ENCODE measurements at regions not wholly inside any gene's neighbourhood (a gene's known extent, or its start where the extent isn't known, plus 50 kb on each side); places are given as distances from the start of the nearest gene placed in this dataset.
A peak's percentile ranks its signal among the peaks of the same experiment; 100 is the strongest.

DNA sequence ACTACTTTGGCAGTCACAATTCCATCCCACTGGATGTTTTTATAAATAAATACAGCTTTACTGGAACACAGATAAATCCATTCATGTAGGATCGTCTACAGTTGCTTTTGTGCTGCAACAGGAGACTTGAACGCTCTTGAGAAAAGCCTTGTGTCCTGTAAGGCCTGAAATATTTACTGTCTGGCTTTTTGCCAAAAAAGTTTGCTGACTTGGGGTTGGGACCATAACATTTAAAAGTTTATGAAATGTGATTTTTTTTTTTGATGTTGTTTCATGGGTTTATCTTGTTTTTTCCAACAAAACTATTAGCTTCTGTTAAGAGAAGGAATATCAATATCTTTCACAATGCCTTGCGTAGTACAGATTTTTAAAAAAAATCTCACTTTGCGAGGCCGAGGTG is 71.1 kb upstream of the MINDY3 start:
- TF ChIP-seq GATA2 (IDR thresholded peaks at IDR 0.05; ENCODE audit: low read depth, low read length) (no peak), GATA3 (IDR thresholded peaks at IDR 0.05; ENCODE audit: low read depth, low read length) (no peak)

DNA sequence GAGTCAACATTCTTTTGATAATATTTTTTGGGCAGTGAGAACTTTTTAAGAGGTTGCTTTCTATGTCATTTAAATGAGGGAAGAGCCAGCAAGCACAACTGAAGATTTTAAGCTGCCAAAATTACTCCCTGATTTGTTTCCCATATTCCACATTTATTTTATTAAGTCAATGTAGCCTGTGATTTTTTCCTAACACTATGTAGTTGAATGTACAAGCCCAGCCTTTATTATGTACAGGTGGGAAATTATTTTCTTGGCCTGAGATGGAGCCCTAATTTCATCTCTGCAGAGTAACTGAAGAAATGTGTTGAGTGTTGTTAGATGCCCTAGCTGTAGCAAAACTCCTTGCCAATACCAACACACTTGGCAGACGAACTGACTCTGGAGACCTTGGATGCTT is 83.1 kb upstream of the MINDY3 start:
- TF ChIP-seq GATA3 (IDR thresholded peaks at IDR 0.05; ENCODE audit: low read depth, low read length), result no peak
- TF ChIP-seq GATA2 (IDR thresholded peaks at IDR 0.05; ENCODE audit: low read depth, low read length), result no peak

DNA sequence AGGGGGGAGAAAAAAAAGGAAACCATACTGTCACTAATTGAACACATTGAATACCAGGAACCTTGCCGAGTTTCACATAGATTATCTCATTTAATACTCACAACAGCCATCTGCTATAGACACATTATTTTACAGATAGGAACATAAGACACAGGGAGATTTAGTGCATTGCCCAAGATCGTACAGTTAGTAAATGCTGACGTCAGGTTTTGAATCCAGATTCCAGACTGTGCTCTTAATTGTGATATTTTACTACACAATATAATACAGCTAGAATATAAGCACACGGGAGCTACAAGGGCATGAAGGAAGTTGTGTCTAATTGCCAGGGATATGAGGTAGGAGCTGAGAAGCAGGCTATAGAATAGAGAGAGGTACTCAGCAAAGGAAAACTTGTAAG is 93.9 kb upstream of the MINDY3 start:
- no peak for TF ChIP-seq GATA3 (IDR thresholded peaks at IDR 0.05; ENCODE audit: low read depth, low read length)
- TF ChIP-seq GATA2 (IDR thresholded peaks at IDR 0.05; ENCODE audit: low read depth, low read length), result no peak

DNA sequence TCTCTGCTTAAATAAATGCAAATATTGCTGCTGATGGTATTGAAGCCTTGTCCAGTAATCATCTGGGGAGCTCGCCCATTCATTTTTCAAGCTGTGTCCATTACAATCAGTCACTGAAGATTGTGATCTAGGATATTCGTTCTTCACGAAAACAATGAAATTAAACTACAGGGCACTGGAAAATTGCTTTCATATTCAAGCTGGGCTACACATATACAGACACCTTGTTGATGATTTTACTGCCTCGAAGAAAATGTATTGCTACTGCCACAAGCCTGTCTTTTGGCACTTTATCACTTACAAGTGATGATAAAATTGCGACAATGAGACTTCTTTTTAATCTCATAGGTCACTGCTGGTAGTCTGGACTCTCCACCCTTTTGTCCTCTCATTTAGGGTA is 100.0 kb upstream of the MINDY3 start:
- no peak; the same call in 1 of the 2 replicates for TF ChIP-seq GATA3 (IDR thresholded peaks at IDR 0.05; ENCODE audit: low read depth, low read length)
- peak; percentile 49; the same call in 1 of the 2 replicates for TF ChIP-seq GATA2 (IDR thresholded peaks at IDR 0.05; ENCODE audit: low read depth, low read length)

DNA sequence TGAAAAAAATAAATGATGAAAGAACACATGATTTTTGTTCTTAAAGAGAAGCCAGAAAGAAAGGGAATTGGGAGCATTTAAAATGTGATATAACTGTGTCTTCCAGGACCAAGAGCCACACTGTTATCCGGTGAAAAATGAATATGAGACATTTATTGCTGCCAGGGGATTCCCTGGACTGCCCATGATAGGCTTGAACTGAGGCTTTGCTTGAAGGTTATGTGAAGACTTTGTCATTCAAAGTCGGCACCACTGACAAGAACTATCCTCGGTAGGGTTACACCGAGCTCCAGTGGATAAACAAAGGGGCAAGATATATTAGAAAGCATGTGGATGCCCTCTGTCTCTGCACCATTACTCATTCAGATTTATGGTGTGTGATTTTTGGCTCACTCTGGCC is 125.4 kb upstream of the MINDY3 start:
- TF ChIP-seq GATA3 (IDR thresholded peaks at IDR 0.05; ENCODE audit: low read depth, low read length), result no peak

DNA sequence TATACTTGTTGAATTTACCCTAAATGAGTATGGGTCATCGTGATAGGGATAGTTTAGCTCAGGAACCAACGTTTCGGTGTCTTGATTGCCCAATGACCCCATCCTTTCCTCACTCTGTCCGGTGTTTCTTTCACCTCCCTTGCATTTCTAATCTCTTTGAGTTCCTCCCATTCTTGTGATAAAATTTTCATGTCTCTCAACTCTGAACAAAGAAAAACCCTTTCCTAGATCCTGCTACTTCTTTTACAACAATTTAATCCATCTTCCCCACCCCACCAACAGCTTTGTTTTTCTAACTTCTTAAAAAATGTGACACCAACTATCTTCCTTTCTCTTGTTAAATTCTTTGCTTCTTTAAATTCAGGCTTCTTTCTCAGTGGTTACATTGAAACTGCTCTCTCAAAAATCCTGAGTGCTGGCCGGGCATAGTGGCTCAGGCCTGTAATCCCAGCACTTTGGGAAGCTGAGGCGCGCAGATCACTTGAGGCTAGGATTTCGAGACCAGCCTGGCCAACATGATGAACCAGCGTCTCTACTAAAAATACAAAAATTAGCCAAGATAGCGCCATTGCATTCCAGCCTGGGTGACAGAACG is 130.3 kb upstream of the MINDY3 start:
- TF ChIP-seq GATA3 (IDR thresholded peaks at IDR 0.05; ENCODE audit: low read depth, low read length), result no peak
- no peak for TF ChIP-seq GATA2 (IDR thresholded peaks at IDR 0.05; ENCODE audit: low read depth, low read length)

DNA sequence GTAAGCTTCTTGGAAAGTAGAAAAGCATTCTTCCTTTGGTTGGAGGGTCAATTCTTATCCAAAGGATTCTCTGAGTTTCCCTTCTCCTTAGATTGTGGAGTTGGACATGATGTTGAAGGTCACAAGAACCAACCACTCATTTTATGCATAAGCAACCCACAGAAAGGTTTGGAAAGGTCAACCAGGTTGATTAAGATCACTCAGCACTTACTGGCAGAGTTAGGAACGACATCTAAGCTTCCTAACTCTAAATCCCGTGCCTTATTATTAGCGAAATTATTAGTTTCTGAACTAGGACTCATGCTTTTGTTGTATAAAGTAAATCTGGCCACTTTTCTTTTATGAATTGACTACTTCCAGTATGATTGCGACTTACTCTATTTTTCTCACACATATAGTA is 137.0 kb upstream of the MINDY3 start:
- TF ChIP-seq GATA2 (IDR thresholded peaks at IDR 0.05; ENCODE audit: low read depth, low read length) (no peak), GATA3 (IDR thresholded peaks at IDR 0.05; ENCODE audit: low read depth, low read length) (no peak)

DNA sequence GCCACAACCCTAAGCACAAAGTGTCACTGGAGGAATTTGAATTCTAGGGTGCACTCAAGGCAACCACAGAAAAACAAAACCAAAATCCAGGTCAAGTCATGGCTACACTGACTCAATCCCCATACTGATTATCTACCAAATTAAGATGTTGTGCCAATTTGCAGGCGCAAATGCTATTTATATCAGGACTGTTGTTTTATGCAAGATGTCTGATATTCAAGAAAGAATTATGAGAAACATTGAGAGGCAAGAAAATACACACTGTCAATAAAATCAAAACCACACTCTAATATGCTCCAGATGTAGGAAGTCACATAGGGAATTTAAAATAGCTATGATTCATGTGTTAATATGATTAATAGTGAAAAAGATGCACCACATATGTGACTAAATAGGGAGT is 141.3 kb upstream of the MINDY3 start:
- no peak for TF ChIP-seq GATA2 (IDR thresholded peaks at IDR 0.05; ENCODE audit: low read depth, low read length)

DNA sequence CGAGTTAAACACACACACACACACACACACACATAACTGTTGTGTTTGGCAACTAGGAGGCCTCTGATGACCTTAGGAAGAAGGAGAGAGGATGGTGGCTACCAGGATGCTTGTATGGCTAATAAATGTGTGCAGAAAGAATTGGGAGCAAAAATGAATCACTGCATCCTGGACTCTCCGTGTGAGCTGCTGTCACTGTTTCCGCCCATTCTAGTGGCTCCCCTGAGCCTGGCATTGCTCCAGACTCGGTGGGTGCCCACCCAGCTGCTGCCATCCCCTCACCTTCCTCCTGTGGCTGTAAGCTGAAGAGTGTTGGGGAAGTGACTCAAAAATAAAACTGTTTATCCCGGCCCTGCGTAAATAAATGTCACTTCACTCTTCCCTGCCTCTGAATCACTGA is 149.5 kb upstream of the MINDY3 start:
- TF ChIP-seq GATA2 (IDR thresholded peaks at IDR 0.05; ENCODE audit: low read depth, low read length), result no peak
- no peak for TF ChIP-seq GATA3 (IDR thresholded peaks at IDR 0.05; ENCODE audit: low read depth, low read length)

DNA sequence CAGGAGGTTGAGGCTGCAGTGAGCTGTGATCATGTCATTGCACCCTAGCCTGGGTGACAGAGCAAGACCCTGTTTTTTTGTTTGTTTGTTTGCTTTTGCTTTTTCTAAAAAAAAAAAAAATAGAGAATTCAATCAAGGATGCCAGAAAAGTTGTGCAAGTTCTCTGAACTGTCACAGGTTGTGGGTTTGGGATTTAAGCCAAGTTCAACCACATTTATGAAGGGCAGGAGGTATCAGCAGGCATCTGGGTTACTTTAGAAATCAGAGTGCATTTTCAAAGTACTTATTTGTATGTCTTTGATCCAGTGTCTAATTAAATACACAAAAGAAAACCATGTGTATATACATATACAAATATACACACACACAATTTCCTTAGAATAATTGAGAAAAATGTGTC is 151.2 kb upstream of the MINDY3 start:
- TF ChIP-seq GATA2 (IDR thresholded peaks at IDR 0.05; ENCODE audit: low read depth, low read length) (no peak), GATA3 (IDR thresholded peaks at IDR 0.05; ENCODE audit: low read depth, low read length) (no peak)

DNA sequence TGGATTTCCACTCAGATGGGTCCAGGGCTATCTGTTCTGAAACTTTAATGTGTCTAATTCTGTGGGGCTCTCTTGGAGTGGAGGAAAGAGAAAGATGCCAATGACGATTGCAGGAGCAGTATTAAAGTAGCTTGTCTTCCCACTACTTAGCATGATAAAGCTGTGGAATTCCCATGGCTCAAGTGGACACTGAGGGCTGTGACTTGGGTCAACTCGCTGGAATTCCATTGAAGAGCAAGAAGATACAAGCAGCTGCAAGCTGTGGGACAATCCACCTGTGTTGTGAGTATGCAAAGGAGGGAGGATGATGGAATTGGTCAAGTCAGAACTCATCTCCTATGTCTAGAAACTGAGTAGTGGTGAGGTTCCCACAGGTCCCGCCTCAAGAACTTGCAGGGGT is 154.2 kb upstream of the MINDY3 start:
- TF ChIP-seq GATA2 (IDR thresholded peaks at IDR 0.05; ENCODE audit: low read depth, low read length) (no peak), GATA3 (IDR thresholded peaks at IDR 0.05; ENCODE audit: low read depth, low read length) (no peak)

DNA sequence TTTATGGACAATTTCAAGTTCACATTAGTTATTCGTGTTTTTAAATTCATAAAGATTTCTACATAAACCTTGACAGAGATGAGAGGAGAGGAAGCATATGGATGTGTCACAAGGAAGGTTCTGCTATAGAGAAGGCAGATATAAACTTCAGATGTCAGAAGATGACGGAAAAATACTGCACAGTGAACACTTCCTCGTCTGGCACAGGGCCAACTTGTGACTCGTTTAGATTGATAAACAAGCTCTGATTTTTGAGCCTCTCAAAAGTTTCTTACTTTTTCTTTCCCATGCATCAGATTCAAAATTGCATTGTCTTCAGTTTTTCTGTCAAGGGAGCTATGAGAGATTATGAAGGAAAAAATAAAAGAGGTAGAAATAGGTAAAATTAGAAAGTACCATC is 156.4 kb upstream of the MINDY3 start:
- TF ChIP-seq GATA3 (IDR thresholded peaks at IDR 0.05; ENCODE audit: low read depth, low read length), result no peak
- no peak for TF ChIP-seq GATA2 (IDR thresholded peaks at IDR 0.05; ENCODE audit: low read depth, low read length)

DNA sequence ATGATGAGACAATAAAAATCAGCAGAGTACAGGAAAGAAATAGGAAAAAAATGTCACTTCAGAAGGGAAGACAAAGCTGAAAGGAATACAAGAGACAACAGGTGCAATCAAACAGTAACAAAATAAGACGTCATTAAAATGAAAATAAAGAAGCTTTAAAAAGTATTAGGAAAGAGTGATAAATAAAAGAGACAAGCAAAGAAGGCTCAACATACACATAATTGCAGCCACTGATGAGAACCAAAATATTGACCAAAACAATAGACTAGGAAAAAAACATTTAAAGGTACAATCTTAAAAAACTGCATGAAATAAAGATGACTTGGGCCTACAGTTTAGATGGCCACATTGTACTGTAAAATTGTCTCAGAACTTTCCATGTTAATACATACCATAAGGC is 160.5 kb upstream of the MINDY3 start:
- TF ChIP-seq GATA3 (IDR thresholded peaks at IDR 0.05; ENCODE audit: low read depth, low read length) (no peak), GATA2 (IDR thresholded peaks at IDR 0.05; ENCODE audit: low read depth, low read length) (no peak)

DNA sequence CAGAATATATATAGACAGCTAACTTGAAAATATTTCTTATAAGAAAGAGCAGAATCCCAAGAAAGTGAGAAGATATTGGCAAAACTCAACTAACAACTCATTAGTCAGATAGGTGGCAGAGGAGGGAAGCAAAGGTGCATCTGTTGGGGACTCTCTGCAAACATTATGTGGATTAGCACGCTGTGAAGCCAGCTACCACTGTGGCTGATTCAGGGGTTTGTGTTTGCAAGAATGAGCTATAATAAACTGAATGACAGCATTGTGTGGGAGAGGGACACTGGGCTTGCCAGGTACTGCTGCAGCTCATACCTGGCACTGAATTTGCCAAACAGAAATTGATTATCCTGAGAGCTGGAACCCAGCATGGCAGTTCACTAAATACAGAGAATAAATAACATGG is 170.3 kb upstream of the MINDY3 start:
- TF ChIP-seq GATA3 (IDR thresholded peaks at IDR 0.05; ENCODE audit: low read depth, low read length) (no peak), GATA2 (IDR thresholded peaks at IDR 0.05; ENCODE audit: low read depth, low read length) (no peak)

DNA sequence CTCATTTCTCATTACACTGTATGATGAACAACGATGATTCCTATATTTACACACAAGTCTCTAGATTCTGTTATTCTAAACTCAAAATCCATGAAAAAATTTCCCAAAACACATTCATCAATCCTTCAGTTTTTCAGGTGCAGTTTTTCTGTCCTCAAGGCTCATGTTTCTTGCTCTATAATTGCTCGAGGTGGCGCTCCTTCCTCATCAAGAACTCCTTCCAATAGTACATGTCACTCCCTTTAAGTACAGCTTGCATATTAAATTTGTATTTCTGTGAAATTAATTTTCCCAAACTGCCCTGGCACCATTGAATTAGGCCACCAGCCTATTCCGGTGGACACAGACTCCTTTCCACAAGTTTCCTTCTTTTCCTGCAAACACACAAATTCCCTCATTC is 188.7 kb upstream of the MINDY3 start:
- TF ChIP-seq GATA3 (IDR thresholded peaks at IDR 0.05; ENCODE audit: low read depth, low read length) (no peak), GATA2 (IDR thresholded peaks at IDR 0.05; ENCODE audit: low read depth, low read length) (no peak)

DNA sequence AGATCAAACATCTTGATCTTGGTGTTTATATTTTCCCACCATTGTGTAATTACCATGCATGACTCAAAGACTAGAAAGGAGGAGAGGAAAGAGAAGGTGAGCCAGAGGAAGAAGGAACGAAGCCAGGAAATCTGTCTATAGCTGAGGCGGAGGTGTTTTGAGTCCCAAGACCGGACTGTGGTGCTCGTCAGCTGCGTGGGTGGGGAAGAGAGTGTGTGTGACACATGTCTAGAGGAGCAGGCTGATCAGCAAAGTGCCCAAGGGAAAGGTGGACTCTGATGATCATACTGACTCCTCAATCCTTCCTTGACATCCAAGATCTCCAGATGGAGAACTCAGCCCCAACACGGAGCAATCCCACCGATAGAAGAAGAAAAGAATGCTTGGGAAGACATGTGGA is 189.5 kb upstream of the MINDY3 start:
- TF ChIP-seq GATA3 (IDR thresholded peaks at IDR 0.05; ENCODE audit: low read depth, low read length), result no peak
- TF ChIP-seq GATA2 (IDR thresholded peaks at IDR 0.05; ENCODE audit: low read depth, low read length), result no peak
